Adrenal gland (tissue), 5 donors: ENCODE measurements at regions not wholly inside any gene's neighbourhood (a gene's known extent, or its start where the extent isn't known, plus 50 kb on each side); places are given as distances from the start of the nearest gene placed in this dataset.

Experiments
- POLR2A ChIP-seq, 2 donors: fragments of 450-650 bp; IDR thresholded peaks; one replicate each; pipeline ENCODE4 v1.6.1; 2017; ENCODE audit warnings: antibody characterized with exemption in 2 of 2, mild to moderate bottlenecking in 2 of 2, moderate library complexity in 1 of 2
- TF ChIP-seq, protein P1 (sequence below), 6 experiments: fragments of 450-650 bp in 4 of 6; fragments of 200-600 bp in 2 of 6; sonication (generic) in 1 of 6; IDR thresholded peaks; 1 replicate in 5 of 6; 2 replicates in 1 of 6; pipeline versions ENCODE4 v1.5.1 to v1.8.0; 2016 to 2021; ENCODE audit warnings: antibody characterized with exemption in 6 of 6, mild to moderate bottlenecking in 2 of 6, moderate library complexity in 1 of 6
- donor health status: DM: no; HTN: no; CAD: no.

DNA sequence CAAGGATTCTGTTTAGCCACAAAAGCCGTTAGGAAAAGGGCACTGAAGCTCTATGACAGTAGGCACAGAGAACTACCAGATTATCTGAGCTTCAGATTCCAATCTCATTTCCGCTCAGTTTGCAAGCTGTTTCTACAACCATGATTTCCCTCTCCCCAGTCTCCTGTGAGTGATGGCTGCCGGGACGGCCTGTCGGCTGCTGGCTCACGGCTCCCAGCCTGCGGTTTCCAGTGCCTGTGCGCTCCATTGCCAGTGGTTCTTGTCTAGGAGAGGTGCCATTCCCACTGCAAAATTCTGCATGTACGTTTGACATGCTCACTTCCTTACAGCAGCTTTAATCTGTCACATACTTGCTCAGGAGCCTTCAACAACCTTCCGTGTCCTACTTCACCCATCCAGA lies 429.1 kb upstream of the FRG1 start:
- TF ChIP-seq, protein P1, sequence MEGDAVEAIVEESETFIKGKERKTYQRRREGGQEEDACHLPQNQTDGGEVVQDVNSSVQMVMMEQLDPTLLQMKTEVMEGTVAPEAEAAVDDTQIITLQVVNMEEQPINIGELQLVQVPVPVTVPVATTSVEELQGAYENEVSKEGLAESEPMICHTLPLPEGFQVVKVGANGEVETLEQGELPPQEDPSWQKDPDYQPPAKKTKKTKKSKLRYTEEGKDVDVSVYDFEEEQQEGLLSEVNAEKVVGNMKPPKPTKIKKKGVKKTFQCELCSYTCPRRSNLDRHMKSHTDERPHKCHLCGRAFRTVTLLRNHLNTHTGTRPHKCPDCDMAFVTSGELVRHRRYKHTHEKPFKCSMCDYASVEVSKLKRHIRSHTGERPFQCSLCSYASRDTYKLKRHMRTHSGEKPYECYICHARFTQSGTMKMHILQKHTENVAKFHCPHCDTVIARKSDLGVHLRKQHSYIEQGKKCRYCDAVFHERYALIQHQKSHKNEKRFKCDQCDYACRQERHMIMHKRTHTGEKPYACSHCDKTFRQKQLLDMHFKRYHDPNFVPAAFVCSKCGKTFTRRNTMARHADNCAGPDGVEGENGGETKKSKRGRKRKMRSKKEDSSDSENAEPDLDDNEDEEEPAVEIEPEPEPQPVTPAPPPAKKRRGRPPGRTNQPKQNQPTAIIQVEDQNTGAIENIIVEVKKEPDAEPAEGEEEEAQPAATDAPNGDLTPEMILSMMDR (IDR thresholded peaks at IDR 0.05), result no peak
- TF ChIP-seq POLR2A (IDR thresholded peaks at IDR 0.05), result no peak
